NOMO-1 treated with dmso at 0.1 percent for 144 hours (cell line): ENCODE measurements at regions not wholly inside any gene's neighbourhood (a gene's known extent, or its start where the extent isn't known, plus 50 kb on each side); places are given as distances from the start of the nearest gene placed in this dataset.

Experiments
- DNase-seq: peaks from one replicate; lab custom pipeline; 2025; ENCODE audit not compliant: unreplicated experiment; lab: John Stamatoyannopoulos, UW

DNA sequence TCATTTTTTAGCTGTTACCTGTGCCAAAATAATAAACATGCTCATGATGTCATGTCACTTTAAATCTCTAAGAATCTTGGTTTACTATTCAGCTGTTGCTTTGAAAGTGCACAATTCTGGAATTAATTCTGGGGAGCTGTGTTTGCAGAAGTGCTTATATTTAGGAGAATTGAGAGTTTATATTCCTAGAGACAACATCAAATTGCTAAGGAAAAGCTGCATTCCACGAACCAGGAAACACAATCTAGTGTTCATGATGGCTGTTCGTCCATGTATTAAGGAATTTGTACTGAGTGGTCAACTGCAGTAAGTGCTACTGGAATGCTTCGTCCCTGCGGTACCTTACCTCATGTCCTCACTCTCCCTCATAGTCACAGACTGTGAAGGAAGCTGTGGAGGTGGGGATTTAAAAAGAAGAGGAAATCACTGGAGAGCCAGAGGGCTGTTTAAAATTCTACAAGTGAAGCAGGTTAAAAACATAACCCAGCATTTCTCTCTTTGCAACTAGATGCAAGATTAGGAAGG, 161.0 kb downstream of the TRMT11 start:
- no peak for DNase-seq

DNA sequence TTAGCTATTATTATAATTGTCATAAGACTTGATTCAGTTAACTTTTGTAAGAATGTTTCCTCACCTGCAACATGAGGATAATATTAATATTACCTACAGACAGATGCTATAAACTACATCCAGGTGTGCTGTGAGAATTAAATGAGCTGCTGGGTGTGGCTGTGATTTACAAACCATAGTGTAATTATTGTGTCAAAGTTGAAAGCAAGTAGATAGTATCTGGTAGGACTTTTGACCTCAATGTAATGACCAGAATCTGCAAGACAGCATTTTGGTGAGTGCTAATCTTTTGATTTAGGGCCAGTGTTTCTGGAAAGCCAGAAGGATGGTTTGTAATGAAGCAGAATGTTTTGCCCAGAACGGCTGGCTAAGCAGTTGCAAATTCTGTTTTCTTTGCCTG, 162.5 kb downstream of the TRMT11 start:
- no peak for DNase-seq

DNA sequence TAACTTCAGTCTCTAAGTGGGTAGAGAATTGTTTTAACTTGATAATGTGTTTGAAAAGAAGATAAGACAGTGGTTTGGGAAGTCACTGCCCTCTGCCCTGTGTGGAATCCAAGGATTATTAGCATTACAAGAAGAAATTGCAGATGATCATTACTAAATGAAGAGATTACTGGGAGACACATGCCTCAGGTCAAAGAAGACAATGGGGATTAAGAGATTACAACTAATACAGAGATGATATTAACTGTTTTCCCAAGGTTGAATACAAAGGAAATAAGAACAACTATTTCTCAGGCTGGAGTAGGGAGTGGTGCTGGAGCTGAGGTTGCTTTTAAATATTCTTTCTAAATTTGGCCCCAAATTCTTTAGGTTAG, 166.0 kb downstream of the TRMT11 start:
- no peak for DNase-seq

DNA sequence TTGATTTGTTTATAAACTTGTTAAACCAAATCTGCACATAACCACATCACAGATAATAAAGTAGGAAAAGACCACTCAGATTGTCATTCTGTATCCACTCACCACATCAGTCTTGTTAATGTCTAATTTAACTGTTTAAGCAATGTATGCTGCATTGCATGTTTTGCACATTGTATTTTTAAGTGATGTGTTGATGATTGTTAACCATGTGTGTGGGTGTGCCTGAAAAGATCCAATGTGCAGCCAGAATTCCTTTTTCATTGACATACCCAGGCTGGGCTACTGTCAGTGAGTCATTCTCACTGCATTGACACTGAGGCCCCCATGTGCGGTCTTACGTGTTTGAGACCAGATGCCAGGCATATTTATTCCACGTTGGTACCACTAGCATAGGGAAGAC, 167.3 kb downstream of the TRMT11 start:
- no peak for DNase-seq

DNA sequence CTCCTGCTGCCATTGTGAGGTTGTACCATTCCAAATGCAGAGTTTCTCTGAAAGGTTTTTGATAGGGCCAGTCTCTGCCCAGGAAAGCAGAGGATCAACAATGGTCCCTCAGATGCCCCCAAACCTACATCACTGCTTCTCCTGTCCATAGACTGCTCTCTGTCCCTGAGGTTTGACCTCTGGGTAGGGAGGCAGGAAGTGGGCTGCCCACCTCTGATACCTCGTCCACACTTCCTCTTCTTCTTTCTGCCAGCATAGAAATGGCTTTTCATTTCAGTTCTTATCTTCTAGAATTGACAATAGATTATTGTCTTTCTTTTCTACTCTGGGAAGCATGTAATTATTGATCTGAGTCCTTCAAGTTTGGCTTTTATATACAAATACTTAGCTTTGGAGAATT, 170.6 kb downstream of the TRMT11 start:
- DNase-seq = no peak

DNA sequence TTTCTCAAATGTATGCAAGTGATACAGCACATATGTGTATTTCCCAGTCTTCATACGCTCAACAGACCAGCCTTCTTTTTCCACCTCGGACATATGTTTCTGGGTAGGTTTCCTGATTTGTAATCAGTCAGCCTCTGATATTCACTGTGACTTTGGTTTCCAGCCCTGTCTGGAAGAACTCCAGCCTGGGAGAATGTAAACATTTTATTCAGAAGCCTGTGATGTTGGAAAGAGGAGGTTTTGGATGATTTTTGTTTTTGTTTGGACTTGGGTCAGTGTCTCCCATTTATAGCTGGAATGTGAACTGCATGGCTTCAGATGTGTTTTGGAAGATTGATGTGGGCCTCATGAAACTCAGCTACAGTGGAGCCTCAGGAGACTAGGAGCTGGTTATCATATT, 172.2 kb upstream of the CENPW start:
- DNase-seq = no peak

DNA sequence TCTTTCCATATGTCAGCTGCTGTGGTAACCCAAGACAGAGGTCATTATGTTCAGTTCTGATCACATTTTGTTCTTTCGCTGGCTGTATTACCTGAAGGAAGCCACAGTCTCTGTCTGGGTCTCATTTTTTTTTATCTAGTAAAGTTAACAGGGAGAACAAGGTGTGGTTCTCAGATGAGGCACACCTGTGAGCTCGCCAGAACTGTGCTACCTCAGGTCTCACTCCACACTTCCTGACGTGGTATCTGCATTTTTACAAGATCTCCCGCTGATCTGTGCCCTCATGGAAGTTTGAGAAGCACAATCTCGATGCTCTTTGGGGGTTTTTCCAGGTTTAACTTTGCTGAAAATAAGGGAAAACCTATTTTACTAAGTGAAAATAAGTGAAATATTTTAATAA, 169.5 kb upstream of the CENPW start:
- no peak for DNase-seq

DNA sequence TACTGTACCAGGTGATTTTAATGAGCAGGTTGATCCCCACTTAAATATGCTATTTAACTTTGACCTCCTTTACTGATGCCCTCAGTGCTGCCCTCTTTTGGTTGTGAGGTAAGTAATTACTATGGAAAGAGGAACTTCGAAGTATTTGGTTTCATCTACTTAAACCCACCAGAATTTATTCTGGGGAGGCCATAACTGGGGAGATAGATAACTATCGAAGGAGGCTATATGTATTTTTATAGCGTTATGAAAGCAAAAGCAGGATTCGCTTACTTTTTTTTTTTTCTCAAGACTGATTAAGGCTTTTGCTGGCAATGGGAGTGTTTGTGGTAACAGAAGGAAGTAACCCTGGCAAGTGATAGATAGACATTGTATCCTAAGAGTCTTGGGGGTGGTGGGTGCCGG, 168.9 kb upstream of the CENPW start:
- peak; percentile 46 for DNase-seq

DNA sequence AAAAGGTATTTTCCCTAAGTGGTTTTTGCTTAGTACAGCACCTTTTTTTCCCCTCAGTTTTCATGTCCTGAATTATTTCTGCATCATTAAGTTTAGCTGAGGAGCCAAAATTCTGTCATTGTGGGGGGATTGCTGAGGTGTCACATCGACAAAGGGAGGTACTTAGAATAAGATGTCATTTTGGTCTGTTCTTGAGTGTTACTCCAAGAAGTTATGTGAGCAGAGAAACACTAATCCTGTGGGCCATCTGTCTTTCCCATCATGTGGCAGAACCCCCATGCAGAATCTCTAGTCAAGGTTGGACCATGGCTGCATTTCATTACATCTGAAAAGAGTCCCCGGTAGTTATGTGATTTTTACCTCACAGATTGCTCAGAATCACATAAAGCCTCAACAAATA, 167.8 kb upstream of the CENPW start:
- DNase-seq = no peak

DNA sequence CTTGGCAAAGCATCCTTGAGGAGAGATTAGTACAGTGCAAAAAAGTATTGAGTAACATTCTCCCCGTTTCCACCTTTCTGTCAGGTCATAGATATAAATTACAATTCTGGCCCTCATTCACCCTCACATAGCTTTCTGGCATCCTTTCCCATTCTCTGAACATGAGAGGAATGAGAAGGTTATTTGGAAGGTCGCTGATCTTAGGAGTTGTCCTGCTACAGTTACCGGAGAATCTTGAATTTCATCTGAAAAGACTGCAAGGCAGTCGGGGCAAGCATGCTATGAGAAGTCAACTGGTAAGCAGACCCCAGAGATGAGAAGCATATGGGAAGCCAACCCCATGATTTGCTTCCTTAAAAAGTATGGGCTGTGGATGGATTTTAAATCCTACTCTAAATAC, 166.7 kb upstream of the CENPW start:
- no peak for DNase-seq

DNA sequence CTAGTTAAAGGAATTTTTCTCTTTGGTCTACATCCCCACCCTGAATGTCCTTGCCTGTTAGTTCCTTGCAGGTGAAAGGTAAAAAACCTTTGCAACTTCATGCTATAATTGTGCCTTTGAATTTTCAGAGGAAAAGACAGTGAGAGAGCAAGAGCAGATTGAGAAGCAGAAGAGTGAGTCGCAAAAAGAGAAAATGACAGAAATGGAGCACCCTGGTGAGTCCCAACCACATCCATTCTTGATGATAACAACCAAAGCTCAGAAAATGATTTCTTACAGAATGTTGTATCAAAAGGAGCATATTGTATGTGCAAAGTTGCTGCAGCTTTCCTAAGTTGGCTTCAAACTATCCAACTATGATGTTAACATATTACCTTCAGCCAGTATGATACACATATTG, 165.2 kb upstream of the CENPW start:
- DNase-seq = no peak

DNA sequence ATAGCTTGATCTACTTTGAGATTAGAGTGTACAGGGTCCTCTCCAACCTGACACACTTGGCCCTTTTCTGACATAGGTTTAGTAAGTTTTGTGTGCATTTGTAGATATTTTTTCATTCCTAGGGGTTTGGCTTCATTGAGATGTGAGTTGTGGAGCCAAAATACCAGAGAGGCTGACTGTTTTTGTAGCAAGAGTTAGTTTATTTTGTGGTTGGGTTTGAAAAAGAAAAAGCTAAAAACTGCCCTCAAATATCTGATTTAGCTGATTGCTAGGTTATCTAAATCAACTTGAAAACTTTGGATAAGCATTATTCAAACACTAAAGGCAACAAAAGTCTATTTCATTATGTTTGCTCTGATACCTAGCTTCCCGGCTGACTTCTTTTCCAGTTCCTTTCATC, 164.7 kb upstream of the CENPW start:
- no peak for DNase-seq

DNA sequence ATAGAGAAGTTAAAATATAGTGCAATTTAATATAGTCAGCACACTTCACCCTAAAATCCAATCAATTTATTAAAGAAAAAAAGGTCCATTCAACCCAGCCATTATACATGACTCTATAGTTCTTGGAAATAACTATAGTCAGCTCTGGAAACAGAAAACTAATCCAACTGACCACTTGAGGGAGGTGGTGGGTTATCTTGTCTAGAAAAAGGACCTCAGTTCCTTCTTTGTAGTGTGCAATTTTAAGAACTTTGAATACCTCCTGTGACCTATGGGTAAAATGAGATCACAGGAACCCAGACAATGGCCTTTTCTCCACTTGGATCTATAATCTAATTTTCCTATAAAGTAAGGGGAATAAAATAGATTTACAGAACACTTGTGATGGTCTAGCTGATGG, 163.6 kb upstream of the CENPW start:
- DNase-seq = no peak

DNA sequence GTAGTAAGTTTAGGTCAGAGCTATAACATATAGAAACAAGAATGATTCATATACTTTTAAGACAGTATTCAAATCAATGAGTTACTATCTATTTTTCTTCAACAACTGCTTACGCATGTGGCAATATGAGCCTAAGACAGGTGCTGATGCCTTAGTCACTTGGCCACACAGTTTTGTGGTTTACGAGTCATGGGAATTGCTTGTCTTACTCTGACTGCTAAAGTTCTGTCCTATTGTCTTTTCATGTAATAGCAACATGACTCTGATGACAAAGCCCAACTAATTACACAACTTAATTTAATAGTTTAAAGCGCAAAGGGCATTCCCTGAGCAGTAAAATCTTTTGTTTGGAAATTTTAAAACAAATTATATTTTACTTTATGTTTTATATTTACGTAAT, 159.3 kb upstream of the CENPW start:
- no peak for DNase-seq

DNA sequence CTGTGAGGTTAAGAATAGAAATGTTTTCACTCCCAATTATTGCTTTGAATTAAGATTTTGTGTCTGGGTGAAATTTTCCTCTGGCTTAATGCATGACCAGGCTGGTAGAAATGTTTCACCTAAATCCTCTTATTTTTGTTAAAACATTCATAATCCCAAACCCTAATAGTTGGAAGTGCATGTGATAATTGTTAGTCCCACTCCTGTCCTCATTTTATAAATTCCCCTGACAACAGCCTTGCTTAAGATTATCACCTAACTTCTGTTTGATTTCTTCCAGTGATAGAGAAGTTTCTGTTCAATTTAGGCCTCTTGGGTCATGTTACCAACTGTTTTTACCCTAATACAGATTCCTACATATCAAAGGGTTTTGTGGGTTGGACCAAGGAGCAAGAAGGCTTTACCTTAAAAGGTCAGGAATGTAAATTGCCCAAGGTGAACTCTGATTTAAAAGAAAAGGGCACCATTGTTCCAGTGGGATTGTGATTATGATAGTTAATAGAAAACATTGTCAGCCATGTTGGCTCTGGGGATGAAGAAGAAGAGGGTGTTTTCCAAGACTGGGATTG, 158.7 kb upstream of the CENPW start:
- DNase-seq = no peak

DNA sequence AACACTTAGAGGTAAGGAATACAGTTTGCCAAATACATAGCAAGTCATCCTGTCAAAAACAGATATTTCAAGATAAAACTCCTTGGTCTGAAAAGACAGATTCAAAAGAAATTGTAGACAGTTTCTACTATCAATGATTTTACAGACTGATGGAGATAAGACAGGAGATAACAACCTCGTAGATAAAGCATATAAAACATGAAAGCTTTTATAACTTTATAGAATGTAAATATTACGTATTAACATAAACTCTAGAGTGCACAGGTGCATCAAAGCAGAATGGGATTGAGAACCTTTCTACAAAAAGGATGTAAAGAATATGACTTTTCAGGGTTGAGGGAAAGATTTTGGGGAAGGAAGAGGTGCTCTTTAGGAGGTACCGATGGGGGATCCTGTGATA, 158.0 kb upstream of the CENPW start:
- no peak for DNase-seq

DNA sequence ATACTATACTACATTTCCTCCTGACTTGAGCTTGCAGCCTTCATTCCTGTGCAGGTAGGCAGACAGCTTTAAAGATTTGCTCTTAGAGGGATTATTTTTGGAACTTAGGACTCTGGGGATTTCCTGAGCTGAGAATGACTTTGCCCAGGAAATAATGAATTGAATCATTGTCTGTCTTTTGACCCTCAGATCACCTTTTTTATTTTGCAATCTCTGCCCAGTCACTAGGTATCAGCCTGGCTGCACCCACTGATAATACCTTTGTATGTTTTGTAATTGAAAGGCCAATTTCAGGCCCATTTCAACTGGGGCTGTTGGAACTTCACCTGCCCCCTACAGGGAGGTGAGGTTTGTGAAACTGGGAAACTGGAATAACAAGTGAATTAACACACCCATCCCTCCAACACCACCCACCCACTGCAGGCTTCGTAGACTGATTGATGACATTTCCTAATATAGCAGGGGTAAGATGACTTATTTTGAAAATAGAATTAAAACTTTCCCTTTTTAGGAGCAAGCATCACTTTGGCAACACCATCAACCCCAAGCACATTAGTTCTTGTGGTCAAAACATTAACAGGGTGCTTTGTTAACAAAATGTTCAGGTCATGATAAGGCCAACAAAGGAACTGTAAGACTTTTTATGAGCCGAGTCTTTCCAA, 157.1 kb upstream of the CENPW start:
- DNase-seq = no peak

DNA sequence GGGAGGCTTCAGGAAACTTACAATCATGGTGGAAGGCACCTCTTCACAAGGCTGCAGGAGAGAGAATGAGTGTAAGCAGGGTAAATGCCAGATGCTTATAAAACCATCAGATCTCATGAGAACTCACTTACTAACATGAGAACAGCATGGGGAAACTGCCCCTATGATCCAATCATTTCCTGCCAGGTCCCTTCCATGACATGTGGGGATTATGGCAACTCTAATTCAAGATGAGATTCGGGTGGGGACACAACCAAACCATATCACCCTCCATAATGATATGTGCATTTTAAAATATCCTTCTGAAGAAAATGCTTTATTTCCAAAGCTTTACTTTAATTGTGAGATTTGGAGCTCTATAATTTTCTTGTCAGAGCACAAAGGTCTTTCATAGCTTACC, 154.1 kb upstream of the CENPW start:
- DNase-seq = no peak

DNA sequence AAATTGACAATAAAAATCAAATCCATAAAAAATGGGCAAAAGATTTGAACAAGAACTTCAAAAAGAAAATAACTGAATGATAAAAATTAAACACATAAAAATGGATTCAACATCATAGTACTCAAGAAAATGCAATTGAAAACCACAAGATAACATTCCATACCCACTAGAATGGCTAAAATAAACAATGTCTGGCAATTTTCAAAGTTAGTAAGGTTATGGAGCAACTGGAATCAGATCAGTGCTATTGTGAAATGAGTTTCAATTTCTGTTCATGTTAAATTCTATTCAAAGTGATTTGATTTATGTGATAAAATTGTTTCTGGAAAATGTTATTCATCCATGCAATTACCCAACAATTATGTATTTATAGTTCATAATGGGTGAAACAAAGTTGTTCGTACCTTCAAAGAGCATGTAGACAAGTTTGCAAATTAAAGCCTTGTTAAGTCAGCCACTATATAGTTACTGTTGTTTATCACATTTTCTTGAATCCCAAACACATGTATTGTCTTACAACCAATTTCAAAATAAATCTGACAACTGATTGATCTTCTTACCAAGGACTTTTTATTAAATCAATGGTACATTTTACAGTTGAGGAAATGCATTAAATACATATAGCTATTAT, 151.5 kb upstream of the CENPW start:
- DNase-seq = no peak

DNA sequence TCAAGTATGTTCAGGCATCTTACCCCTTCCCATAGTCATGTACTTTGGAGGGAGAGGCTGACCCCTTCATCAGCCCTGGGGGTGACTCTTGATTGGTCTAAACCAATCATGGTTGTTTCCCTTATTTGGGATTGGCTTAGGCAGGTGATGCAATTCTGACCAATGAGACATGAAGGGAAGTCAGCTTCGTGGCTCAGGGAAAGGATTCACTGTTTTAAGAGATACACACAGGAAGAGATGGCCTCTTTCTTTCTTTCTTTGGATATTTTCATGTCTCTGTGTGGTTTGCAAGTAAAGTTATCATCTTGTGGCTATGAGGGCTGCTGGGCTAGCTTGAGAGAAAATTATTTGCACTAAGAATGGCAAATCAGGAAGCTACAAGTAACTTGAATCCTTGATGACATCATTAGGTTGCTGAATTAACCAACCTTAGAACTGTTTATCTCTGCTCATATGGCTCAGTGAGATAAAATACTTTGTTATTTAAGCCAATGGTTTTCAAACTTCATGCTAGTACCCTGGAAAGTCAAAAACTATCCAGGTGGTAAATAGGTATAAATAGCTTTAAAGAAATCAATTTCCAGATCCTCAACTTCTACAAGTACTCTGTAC, 144.2 kb upstream of the CENPW start:
- DNase-seq = no peak

DNA sequence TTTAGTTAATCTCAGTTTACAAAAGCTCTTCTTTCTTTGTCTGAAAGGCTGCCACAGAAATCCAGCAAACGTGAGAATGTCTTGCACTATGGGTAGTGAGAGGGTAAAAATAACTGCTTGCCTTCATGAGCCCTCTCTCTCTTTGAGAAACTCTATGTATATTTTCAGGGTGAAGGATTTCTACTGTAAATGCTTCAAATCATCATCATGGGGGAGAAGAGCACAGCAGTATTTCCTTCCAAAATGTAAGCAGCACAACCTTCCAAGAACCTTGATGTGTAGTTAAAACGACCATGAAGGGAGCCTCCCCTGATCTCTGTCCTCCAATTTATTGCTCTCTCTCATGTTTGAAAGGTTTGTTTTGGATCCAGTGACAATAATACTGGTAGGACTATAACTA, 141.3 kb upstream of the CENPW start:
- DNase-seq = no peak

DNA sequence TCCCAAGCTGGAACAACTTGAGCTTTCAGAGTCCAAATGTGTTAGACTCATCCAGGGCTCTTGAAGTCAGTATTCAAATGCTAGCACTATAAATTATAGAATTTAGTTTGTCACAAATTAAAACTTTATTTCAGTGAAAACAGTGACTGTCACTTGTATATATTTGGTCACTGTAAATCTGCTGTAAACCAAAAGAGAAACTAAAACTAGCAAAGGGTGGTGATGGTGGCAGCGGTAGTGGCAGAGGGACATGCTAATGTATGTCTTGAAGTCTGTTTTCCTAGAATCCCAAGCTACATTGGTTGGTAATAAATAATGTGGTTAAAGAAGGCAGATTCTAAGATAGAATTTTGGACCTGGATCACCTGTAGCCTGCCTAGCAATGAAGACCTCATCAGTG, 140.4 kb upstream of the CENPW start:
- DNase-seq = no peak
